NCI-H1436 treated with DMSO at 0.1 percent for 48 hours (cell line): ENCODE measurements at regions not wholly inside any gene's neighbourhood (a gene's known extent, or its start where the extent isn't known, plus 50 kb on each side); places are given as distances from the start of the nearest gene placed in this dataset.
"Not testable (repeated sequence)": the region's sequence is repeated elsewhere in the genome, so short reads cannot be mapped to it uniquely, and the experiment has no call there.

Source experiments
- DNase-seq: peaks from one replicate; lab custom pipeline; 2025; lab: John Stamatoyannopoulos, UW

- no peak for DNase-seq
Observed at GRCh38 chr15:98277602-98278001, 317.1 kb downstream of the ARRDC4 start.

- DNase-seq: no peak
Observed at GRCh38 chr15:98280284-98280975, 319.9 kb downstream of the ARRDC4 start.

- DNase-seq: no peak
Observed at GRCh38 chr15:98281130-98281529, 320.6 kb downstream of the ARRDC4 start.

GRCh38 chr15:98282656-98283332 is 322.3 kb downstream of the ARRDC4 start:
- no peak for DNase-seq

- DNase-seq: no peak
Observed at GRCh38 chr15:98286200-98286599, 325.7 kb downstream of the ARRDC4 start.

- DNase-seq: no peak
Observed at GRCh38 chr15:98286831-98287230, 326.3 kb downstream of the ARRDC4 start.

GRCh38 chr15:98288091-98288590 is 327.6 kb downstream of the ARRDC4 start:
- DNase-seq: no peak

- no peak for DNase-seq
Observed at GRCh38 chr15:98289747-98290146, 329.2 kb downstream of the ARRDC4 start.

- no peak for DNase-seq
Observed at GRCh38 chr15:98292442-98293240, 332.1 kb downstream of the ARRDC4 start.

- no peak for DNase-seq
Observed at GRCh38 chr15:98294126-98294525, 333.6 kb downstream of the ARRDC4 start.

GRCh38 chr15:98295101-98295759 is 334.7 kb downstream of the ARRDC4 start:
- not testable (repeated sequence) for DNase-seq

GRCh38 chr15:98296653-98297052 is 336.1 kb downstream of the ARRDC4 start:
- DNase-seq: no peak

- no peak for DNase-seq
Observed at GRCh38 chr15:98304371-98304770, 343.9 kb downstream of the ARRDC4 start.

- DNase-seq: no peak
Observed at GRCh38 chr15:98308117-98308516, 340.2 kb upstream of the IGF1R start.

GRCh38 chr15:98311566-98312188 is 336.7 kb upstream of the IGF1R start:
- peak; percentile 4 for DNase-seq

GRCh38 chr15:98312913-98313312 is 335.4 kb upstream of the IGF1R start:
- no peak for DNase-seq

GRCh38 chr15:98315971-98316370 is 332.4 kb upstream of the IGF1R start:
- DNase-seq: no peak

GRCh38 chr15:98321896-98322295 is 326.4 kb upstream of the IGF1R start:
- peak; percentile 65 for DNase-seq

- peak; percentile 15 for DNase-seq
Observed at GRCh38 chr15:98322581-98322980, 325.8 kb upstream of the IGF1R start.

- DNase-seq: no peak
Observed at GRCh38 chr15:98324341-98324970, 323.9 kb upstream of the IGF1R start.

- DNase-seq: no peak
Observed at GRCh38 chr15:98326804-98327203, 321.5 kb upstream of the IGF1R start.
